HG03439 (cell line): ENCODE measurements at regions not wholly inside any gene's neighbourhood (a gene's known extent, or its start where the extent isn't known, plus 50 kb on each side); places are given as distances from the start of the nearest gene placed in this dataset.
A peak's percentile ranks its signal among the peaks of the same experiment; 100 is the strongest.

Experiments
- ATAC-seq: cut with Tn5 transposase; IDR thresholded peaks from one replicate; pipeline ENCODE4 v1.9.1; 2021; ENCODE audit warnings: mild to moderate bottlenecking, moderate library complexity; ENCODE audit not compliant: unreplicated experiment

DNA sequence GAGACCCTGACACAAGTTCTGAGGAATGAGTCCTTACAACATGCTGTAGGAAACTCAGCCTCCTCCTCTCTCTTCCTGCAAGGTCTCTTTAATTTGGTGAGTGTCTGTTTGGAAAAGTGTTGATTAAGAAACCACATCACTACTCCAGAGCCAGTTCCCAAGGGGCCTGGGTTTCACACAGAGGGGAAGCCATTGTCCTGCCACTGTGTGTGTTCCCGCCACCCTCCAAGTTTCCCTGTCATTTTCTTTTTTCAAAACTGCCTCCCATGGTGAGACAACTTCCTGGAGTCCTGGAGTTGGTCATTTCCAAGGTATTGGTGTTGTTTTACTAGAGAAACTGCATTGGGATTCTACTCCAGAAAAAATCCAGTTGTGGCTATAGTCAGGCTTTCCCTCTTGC lies 232.0 kb upstream of the PARD3B start:
- ATAC-seq, result no peak

DNA sequence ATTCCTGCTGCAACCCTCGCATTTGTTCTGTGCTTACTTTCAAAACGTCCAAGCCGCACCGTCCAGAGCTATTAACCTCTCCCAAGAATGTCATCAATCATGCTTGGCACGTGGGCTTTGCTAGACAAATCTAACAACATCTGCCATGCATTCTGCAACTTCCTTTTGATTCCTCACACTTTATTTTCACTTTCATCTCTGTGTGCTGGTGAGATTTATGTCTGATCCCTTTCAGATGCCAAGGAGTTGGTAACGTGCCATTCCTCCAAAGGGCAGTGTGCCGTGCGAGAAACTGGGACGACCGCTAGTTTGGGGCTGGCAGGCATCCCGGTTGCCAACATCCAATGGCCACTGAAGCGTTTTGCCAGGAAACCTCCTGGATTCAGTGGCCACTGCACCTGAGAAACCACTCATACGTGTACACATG lies 230.0 kb upstream of the PARD3B start:
- no peak for ATAC-seq

DNA sequence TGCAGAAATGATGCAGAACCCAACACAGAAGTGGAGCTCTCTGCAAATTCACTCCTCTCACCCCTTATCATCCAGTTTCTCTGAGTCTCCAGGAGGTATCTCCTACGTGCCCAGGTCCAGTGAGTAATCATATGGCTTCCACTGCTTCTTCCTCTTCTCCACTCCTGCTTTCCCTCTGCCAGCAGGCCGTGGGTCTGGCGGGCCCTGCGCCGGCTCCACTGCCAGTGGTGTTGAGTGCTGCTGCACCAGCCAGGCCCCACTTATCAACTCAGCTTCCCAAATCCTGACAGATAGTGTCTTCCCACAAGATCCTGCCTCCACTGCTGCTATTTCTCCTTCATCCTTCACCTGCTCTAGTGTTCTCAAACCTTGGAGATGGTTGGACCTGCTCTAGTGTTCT lies 227.6 kb upstream of the PARD3B start:
- no peak for ATAC-seq

DNA sequence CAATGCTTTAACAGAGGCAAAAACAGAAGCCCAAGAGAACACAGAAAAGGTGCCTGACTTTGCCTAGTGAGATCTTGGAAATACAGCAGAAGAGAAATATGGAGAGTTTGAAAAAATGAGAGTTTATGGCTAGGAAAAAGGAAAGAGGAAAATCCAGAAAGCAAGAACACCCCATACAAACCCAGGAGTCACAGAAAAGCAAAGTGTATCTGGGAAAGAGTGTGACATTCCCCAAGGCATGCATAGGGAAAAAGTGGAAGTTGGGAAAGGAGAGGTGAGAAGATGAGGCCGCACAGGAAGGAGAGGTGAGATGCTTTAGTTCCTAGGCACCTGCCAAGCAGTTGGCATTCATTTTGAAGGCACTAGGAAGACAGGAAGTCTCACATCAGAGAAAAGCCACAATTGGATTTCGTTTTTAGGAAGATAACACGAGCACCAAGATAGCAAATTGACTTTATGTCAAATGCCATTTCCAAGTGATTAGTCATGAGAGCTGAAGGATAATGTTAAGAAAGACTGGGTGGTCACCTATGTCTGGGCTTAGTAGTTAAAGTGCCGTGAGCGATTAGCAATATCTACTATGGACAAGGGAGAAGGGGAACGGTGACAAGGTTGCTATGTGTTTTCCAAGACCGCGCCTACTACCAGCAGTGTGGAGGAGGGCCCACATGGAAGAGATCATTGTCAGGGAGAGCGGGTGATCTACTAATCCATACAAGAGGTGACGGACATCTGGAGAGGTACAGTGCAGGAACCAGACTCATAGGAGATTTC lies 224.1 kb upstream of the PARD3B start:
- no peak for ATAC-seq

DNA sequence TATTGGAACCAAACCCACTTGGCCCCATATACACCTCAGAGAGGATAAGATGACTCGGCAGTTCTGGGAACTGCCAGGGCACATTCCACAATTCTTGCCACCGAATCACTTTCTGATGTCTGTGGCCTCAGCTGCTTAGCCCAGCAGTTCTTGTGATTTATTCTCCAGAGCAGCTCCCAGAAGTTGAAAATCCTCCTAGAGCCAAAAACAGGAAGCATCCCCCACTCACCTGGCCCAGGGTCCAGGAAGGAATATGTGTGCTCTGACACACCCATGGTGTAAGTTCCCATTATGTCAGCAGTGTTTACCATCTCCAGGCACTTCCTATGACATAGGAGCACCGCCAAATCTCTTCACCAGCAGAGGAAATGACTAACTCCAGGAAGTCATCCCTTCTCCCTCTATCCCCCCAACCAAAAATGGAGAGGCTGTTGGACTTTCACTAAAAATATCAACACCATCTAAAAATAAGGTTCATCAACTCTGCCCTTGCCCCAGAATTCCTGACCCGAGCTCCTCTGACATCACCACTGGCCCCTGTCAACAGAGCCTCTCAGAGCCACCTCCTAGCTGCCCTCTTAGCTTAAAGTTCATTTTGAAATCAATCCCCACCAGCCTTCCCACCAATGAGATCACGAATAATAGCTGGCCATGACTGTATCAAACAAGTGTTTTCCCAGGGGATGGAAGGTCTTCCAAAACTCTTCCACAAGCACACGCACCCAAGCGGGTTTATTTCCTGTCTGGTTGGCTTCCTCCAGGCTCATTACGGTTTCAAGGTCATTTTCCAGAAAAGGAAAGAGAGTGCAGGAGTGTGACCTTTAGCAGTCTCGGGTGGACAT lies 223.1 kb upstream of the PARD3B start:
- ATAC-seq, result no peak

DNA sequence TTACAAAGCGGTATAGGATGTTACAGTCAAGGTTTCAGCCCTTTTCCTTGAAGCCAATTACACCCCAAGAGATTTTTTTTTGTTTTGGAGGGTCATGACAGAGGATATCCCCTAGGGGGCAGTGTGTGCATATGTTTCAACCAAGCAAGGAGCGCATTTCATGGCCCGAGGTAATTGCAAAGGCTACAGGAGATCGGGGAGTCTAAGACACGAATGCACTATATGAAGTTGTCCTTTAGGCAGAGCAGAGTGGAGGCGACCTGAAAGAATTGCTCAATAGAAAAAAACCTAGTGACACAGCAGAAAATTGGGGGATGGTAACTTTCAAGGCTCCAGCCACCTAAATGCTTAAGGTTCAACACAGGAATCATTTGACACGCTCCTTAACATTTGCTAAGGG lies 219.8 kb upstream of the PARD3B start:
- ATAC-seq, result peak; percentile 73

DNA sequence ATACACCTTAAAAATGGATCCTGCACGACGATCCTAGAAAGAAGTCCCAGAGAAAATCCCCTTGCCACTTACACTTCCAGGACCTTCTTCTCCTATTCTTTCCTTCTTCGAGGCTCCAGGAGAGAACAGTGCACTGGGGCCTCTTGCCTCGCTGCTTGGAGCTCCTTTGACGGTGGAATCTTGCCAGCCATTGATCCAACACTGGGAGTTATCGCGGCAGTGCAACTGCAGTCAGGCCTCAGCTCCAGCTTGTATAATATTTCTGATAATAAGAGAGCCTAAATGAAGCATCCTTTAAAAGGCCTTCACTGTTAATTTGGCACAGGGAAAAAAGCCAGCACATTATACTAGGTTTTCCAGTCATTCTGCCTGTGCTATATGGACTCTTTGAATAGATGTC lies 216.9 kb upstream of the PARD3B start:
- no peak for ATAC-seq

DNA sequence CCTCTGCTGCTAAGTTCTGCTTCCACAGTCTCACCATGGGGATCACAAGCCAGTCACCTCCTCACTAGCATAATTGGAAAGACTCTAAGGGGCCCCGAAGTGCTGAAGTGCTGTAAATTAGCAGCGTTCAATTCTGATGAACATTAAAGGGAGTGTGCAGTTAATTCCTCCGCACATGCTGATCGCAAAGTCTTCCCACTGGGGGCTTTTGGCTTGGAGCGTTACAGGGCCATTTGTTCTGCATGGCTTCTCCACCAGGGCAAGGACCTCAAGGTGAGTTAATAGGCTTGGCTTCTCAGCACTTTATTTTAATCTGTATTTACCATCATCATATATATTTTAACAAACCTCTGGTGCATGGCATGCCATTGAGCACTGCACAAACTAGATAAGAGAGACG lies 216.3 kb upstream of the PARD3B start:
- no peak for ATAC-seq

DNA sequence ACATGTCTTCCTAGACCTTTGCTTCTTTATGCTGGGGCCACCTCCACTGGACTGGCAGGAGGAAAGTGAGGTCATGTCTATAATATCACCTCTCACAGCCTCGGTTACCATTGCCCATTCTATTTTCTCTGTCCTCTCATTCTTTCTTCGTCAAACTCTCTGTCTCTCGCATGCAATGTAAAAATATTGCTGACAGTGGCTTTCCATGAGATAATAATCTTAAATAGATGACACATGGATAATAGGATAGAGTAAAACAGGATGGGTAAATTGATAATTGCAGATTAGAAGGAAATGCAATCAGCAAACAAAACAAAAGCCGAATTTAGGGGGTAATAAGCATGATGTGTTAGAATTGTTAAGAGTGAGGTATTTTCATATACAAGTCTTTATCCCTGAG lies 215.7 kb upstream of the PARD3B start:
- ATAC-seq, result no peak

DNA sequence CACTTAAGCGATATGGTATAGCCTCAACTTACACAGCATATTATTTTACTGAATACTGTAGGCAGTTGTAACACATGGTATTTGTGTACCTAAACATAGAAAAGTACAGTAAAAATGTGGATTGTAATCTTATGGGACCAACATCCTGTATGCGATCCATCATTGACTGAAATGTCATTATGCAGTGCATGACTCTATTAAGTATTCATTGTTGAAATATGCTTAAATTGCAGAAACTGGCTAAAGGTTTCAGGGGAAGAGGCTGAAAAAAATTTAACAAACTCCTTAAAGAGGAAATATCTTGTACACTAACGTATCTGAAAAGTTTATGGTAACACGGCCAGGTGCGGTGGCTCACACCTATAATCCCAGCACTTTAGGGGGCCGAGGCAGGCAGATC lies 214.1 kb upstream of the PARD3B start:
- ATAC-seq, result no peak

DNA sequence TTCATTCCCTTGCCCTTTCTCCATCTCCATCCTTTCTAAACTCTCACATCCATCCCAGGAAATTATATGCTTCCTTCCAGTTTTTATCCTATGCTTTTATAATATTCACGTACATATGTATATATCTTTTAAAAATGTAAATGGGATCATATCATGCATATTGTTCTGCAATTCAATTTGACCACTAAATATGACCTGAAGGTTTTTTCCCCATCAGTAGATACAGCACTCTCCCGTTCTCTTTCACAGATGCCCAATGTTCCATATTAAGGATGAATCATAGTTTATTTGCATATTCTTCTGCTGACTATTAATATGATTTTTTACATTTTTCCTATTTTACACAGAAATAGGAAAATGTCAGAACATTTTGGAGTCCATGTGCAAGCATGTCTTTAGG lies 213.3 kb upstream of the PARD3B start:
- no peak for ATAC-seq

DNA sequence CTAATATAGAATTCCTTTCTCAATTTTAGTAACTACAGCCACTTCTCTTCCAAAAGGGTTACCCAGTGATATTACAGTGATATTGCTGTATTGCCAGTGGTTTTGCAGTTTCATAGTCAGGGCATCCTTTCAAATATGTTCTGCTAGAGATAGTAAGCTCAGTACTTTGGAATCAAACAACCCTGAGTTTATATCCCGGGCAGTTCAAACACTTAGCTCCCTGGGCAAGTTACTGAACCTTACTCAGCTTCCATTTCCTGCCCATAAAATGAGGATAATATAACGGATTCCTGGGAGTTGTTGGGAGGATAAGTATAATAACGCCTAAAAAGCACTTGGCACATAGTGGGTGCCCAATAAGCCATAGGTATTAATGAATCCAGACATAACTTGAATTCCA lies 212.6 kb upstream of the PARD3B start:
- no peak for ATAC-seq

DNA sequence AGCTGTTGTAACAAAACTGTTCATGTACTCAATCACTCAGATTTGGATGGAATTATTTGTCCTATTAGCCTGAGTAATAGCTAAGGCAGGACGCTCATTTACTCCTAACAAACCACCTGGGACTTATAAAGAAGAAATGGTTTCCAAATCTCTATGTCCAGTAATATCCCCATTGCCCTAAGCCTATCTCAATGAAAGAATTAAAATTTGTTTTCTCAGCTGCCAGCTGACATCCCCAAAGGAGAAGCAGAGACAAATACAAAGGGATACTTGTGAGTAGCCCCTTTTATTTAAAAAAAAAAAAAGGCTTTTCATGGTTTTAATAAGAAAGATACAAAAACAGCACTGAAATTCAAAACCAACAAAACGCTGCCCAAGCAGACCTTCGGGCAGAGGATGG lies 211.4 kb upstream of the PARD3B start:
- ATAC-seq, result no peak

DNA sequence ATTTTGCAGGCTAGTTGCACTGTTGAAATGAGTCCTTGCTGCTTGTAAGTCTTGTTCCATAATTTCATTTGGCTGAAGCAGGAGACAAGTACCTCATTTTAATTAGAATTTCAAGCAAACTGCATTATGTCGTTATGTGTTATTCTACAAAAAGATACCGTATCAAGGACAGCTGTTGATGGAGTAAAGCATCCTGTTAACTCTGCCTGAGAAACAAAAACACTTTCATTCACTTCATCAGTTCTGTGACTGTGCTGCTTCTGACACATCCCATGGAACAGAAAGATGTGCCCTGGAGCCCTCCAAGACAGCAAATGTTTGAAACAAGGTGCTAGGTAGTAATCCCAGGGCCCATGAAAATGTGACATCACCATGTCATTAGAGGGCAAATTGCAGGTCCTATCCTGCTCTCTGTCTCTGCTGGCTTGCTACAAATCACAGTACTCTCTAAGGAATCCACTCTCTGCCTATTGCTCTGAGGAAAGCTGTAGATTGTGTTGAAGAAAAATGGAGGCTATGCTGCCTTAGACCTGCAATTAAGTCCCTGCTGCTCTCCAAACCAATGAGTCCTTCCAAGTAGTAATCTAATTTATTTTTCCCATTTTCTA lies 209.7 kb upstream of the PARD3B start:
- no peak for ATAC-seq

DNA sequence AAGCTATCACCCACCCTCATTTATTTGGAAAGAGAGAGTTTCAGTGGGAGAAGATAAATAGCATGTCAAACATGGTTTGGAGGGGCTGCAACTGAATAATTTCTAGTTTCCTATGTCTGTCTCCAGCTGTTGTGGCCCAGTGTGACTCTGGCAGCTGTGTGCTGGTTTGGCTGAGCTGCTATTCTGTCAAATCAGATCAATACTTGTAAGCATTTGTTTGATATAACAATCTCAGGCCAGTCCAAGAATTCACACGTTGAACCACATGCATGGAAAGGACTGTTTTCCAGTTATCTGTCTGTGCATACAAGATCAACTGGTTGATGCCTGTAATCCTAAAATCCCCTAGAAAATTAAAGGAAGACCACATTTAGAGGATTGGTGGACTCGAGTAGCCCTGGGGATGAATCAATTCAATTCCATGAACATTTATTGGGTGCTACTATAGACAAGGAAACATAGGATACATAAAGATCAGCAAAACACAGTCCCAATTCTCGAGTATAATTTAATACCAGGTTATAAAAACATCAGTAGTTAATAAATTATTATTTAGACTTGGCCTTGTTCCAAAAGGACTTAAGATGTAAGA lies 209.0 kb upstream of the PARD3B start:
- ATAC-seq, result no peak

DNA sequence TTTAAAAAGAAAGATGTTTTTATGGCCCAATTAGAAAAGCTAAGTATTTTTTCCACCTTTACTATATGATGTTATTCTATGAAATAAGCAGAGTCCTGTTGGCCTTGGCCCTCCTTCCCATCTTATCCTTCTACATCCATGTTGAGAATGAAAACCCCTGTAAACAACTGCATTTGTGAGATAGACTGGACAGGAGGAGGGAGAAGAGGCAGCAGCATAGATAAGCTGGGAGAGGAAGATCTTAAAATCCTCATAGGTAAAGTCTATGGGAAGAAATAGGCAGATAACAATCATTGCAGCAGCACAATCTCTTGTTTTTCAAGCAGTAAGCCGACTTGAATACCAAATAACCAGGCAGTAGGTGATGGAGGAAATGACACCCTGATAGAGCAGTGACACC lies 207.6 kb upstream of the PARD3B start:
- ATAC-seq, result no peak

DNA sequence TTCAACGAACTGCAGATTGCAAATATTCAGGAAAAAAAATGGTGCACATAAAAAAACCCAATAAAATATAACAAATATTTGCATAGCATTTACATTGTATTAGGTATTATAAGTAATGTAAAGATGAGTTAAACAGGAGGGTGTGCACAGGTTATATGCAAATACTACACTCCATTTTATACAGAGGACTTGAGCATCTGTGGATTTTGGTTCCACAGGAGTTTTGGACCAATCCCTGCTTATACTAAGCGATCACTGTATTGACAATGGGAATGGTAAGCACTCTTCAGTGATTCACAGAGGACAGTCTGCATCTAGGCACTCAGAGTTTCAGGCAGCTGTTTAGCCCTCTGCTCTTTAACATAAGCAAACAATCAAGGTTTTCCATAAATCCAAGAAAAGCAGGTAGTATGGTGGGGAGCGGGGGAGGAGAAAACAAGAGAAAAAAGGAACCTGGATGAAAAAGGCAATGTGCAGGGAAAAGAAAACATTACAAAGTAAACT lies 206.0 kb upstream of the PARD3B start:
- no peak for ATAC-seq

DNA sequence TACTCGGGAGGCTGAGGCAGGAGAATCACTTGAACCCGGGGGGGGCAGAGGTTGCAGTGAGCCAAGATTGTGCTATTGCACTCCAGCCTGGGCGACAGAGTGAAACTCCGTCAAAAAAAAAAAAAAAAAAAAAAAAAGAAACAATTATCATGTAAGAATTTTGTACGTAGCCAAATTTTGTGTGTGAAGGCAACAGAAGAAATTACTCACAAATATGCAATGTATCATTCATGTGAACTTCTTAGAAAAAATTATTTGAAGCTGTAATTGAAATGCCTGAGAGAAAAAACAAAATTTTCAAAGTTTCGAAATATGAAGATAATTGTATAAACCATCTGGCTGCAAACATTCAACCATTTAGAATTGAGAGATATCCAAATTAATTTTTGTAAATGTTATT lies 204.8 kb upstream of the PARD3B start:
- no peak for ATAC-seq

DNA sequence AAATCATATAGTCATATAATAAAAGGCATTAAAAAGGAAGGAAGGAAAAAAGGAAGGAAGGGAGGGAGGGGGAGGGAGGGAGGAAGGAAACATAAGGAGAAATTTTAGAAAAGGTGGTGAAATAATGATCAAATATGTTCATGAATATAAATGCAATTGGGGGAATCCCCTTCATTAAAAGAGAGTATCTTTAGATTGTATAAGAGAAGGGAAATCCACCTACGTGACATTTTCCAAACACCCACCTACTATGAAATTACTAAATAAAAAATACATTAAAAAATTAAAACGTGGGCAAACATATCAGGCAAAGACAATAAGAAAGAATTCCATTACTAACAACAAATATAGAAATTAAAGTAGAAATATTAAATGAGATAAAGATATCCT lies 203.4 kb upstream of the PARD3B start:
- no peak for ATAC-seq

DNA sequence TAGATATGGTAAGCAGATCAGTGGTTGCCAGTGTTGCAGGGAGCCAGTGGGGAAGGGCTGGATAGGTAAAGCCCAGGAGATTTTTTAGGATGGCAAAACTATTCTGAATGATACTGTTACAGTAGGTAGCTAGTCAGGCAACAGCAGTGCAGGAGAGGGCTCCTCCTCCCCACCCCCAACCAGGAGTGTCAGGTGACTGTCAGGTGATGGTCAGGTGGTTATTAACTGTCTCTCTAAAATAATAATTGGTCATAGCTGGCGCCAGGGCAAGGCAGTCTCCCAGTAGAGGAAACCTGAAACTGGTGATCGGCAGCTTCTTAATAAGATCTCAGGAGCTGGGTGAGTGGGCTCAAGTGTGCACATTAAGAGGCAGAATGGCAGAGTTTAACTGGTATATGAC lies 201.6 kb upstream of the PARD3B start:
- ATAC-seq, result no peak

DNA sequence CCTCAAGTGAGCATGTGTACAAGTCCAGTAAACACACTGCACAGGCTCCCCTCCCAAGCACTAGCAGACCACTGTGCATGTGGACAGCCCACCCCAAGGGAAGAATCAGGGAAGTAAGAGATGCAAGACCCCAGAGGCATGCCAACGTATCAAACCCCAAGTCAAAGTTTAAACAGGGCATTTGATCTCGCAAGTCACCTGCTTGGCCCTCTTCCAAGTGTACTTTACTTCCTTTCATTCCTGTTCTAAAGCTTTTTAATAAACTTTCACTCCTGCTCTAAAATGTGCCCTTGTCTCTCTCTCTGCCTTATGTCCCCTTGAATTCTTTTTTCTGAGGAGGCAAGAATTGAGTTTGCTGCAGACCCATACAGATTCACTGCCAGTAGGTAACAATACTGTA lies 201.2 kb upstream of the PARD3B start:
- ATAC-seq, result no peak
